NCI-H1417 (cell line): ENCODE measurements at regions not wholly inside any gene's neighbourhood (a gene's known extent, or its start where the extent isn't known, plus 50 kb on each side); places are given as distances from the start of the nearest gene placed in this dataset.
"Not testable (repeated sequence)": the region's sequence is repeated elsewhere in the genome, so short reads cannot be mapped to it uniquely, and the experiment has no call there.

Experiments
- DNase-seq, 3 experiments: peaks; one replicate each; lab custom pipeline; 2025; lab: John Stamatoyannopoulos, UW

- DNase-seq = no peak
Measured at GRCh38 chrX:81348388-81348787, 146.5 kb downstream of the SH3BGRL start.

GRCh38 chrX:81354954-81355353 is 153.1 kb downstream of the SH3BGRL start:
- DNase-seq = no peak

- no peak for DNase-seq
Measured at GRCh38 chrX:81355436-81355835, 153.5 kb downstream of the SH3BGRL start.

- no peak for DNase-seq
Measured at GRCh38 chrX:81367291-81367690, 165.4 kb downstream of the SH3BGRL start.

GRCh38 chrX:81377329-81377728 is 175.4 kb downstream of the SH3BGRL start:
- DNase-seq = peak in 2 of 3 experiments; percentile 8 to 58

- no peak for DNase-seq
Measured at GRCh38 chrX:81378560-81378959, 176.7 kb downstream of the SH3BGRL start.

- no peak for DNase-seq
Measured at GRCh38 chrX:81390237-81390636, 188.3 kb downstream of the SH3BGRL start.

- no peak for DNase-seq
Measured at GRCh38 chrX:81392396-81392795, 190.5 kb downstream of the SH3BGRL start.

- no peak for DNase-seq
Measured at GRCh38 chrX:81405781-81406180, 203.9 kb downstream of the SH3BGRL start.

- no peak for DNase-seq
Measured at GRCh38 chrX:81411517-81411916, 209.6 kb downstream of the SH3BGRL start.

GRCh38 chrX:81412428-81412827 is 210.5 kb downstream of the SH3BGRL start:
- DNase-seq = no peak

- not testable (repeated sequence) for DNase-seq
Measured at GRCh38 chrX:81412857-81413256, 211.0 kb downstream of the SH3BGRL start.

- peak in 1 of 3 experiments; percentile 12 for DNase-seq
Measured at GRCh38 chrX:81414630-81415029, 212.7 kb downstream of the SH3BGRL start.
